Globus pallidus (tissue), 1 donor: ENCODE measurements at regions not wholly inside any gene's neighbourhood (a gene's known extent, or its start where the extent isn't known, plus 50 kb on each side); places are given as distances from the start of the nearest gene placed in this dataset.

Experiments
- DNase-seq: peaks from one replicate; pipeline ENCODE4 v3.0.0-alpha.2; 2015; ENCODE audit warnings: low spot score

DNA sequence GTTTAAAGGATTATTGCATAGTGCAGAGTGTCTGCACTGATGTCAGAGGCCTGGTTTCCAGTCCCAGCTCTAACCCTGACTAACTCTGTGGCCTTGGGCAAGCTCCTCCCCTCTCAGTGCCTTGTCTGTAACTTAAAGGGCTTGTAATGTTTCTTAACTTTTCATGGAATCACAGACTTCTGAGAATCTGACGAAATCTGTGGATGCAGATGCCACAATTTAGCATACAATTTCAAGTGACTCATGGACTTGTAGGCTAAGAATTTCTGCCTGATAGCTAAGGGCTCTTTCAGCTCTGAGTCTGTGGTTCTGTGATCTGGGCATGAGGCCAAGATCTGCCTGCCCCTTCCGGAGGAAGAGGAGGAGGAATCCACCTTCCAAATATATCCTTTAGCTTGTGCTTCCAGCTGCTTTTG, 236.9 kb downstream of the AR start:
- peak; percentile 46 for DNase-seq

DNA sequence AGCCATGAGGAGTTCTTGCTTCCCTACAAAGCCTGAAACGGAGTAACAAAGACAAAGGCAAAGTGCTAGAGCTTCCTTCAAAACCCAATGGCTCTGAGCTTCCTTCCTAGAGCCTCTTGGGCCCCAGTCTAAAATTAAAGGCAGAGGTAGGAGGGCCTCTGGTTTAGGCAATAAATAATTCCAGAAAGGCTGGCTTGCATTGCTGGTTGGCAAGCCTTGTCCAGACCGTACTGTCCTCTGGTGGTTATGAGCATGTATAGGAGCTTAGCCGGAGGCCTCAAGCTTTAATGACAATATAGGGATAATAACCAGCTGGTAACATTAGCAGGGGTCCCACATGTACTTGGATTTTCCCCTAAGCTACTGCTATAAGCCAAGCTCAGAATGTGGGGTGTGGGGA, 237.3 kb downstream of the AR start:
- no peak for DNase-seq

DNA sequence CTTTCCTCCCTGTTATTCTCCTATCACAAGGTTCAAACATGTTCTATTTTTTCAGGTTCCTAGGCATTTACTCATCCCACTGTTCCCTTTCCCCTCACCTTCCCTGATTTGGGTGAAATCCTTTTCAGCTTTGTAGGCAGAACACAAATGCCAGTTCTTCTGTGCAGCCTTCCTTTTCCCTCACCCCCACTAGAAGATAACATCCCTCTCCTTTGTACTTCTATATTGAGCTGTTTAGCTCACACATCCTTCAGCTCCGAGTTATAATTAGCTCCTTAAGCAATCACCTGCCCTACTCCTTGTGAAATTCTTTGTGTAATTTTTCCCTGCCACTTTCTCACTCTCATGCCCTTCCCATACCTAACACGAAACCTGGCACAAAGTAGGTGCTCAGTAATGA, 240.9 kb downstream of the AR start:
- DNase-seq, result no peak

DNA sequence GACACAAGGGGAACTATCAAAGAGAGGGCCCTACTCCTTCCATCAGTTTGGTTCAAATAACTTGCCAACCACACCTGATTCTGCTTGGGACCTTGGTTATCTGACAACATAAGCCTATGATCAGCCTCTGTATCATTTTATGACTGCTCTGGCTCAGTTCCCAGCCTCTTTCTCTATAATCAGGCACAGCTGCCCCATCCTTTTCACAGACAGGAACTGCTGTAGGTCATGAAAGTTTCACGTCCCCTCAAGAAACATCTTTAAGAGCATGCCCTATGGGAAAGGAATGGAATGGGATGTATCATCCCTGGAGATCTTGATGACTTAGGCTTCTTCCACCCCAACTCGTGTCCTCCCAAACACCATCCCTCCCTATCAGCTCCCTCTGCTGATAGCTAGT, 243.4 kb downstream of the AR start:
- no peak for DNase-seq

DNA sequence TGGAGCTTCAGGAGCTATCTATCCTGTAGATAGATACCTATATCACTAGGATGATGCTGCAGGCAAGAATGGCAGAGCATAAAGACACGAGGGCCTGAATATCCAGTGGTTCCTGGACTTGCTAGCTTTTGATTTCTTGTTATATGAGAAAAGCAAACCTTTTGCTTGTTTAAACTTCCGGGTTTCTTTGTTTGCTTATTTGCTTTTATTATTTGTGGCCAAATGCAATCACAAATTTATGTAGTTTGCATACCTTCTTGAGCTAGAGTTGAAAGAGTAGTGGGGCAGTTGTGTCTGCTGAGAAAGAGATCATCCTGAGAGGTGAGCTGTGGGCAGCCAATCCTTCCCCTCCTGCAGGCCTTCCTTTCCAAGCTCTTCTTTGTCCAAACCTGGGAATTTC, 245.7 kb downstream of the AR start:
- no peak for DNase-seq
